ENCODE measurements at regions not wholly inside any gene's neighbourhood (a gene's known extent, or its start where the extent isn't known, plus 50 kb on each side); places are given as distances from the start of the nearest gene placed in this dataset.
"Not testable (repeated sequence)": the region's sequence is repeated elsewhere in the genome, so short reads cannot be mapped to it uniquely, and the experiment has no call there.

- Histone ChIP-seq H3K27me3 (no peaks in the 10 kb centered on the region), H3K27ac (no peak overlapping the region), H3K36me3 (no peaks in the 10 kb centered on the region), H3K4me1 (no peaks in the 10 kb centered on the region), H3K4me3 (no peak overlapping the region), H3K9me3 (peaks cover 0 to 9% (median 6%) of the 10 kb centered on the region in 4 donors)
- TF ChIP-seq CTCF (IDR thresholded peaks at IDR 0.05) = no peak
- TF ChIP-seq EP300 (IDR thresholded peaks at IDR 0.05) = no peak
- no peak for TF ChIP-seq POLR2AphosphoS5 (IDR thresholded peaks at IDR 0.05)
- TF ChIP-seq POLR2A (IDR thresholded peaks at IDR 0.05) = no peak
- intact Hi-C loops (cut with DNase I) = no loop called here
- DNase-seq = no peak
- WGBS, 2 donors = 84 to 93% methylated on average over 1 of the region's 1 CpG
Observed at GRCh38 chr15:69873807-69874206, 223.9 kb downstream of the TLE3 start.

GRCh38 chr15:69874321-69874720 lies 223.4 kb downstream of the TLE3 start:
- intact Hi-C loops (cut with DNase I) = no loop called here
- Histone ChIP-seq H3K9me3 (peaks cover 0 to 9% (median 6%) of the 10 kb centered on the region in 4 donors), H3K27ac (no peak overlapping the region), H3K36me3 (no peaks in the 10 kb centered on the region), H3K27me3 (no peaks in the 10 kb centered on the region), H3K4me3 (no peak overlapping the region), H3K4me1 (no peaks in the 10 kb centered on the region)
- no peak for TF ChIP-seq CTCF (IDR thresholded peaks at IDR 0.05)
- no peak for TF ChIP-seq POLR2A (IDR thresholded peaks at IDR 0.05)
- no peak for TF ChIP-seq EP300 (IDR thresholded peaks at IDR 0.05)
- no peak for TF ChIP-seq POLR2AphosphoS5 (IDR thresholded peaks at IDR 0.05)
- no peak for DNase-seq

GRCh38 chr15:69876064-69876940 lies 221.4 kb downstream of the TLE3 start:
- H3K4me1 ChIP-seq = no peaks in the 10 kb centered on the region
- H3K36me3 ChIP-seq = no peaks in the 10 kb centered on the region
- WGBS, 2 donors = 84 to 87% methylated on average over 31 of the region's 31 CpGs
- H3K27me3 ChIP-seq = no peaks in the 10 kb centered on the region
- TF ChIP-seq CTCF (IDR thresholded peaks at IDR 0.05) (no peak), EP300 (IDR thresholded peaks at IDR 0.05) (no peak), POLR2AphosphoS5 (IDR thresholded peaks at IDR 0.05) (no peak), POLR2A (IDR thresholded peaks at IDR 0.05) (no peak)
- H3K9me3 ChIP-seq = peaks cover 0 to 9% (median 6%) of the 10 kb centered on the region in 4 donors
- intact Hi-C loops (cut with DNase I) = no loop called here
- H3K27ac ChIP-seq = no peak overlapping the region
- no peak for DNase-seq
- H3K4me3 ChIP-seq = no peak overlapping the region

- H3K4me1 ChIP-seq; DNase-seq; H3K4me3 ChIP-seq; H3K36me3 ChIP-seq; H3K27me3 ChIP-seq; H3K27ac ChIP-seq; H3K9me3 ChIP-seq; intact Hi-C loops (cut with DNase I): not testable (repeated sequence)
- 94 to 95% methylated on average over 1 of the region's 1 CpG for WGBS, 2 donors
Observed at GRCh38 chr15:69879963-69880362, 217.8 kb downstream of the TLE3 start.

- WGBS, 2 donors = 91 to 92% methylated on average over 6 of the region's 6 CpGs
- H3K27ac ChIP-seq = no peak overlapping the region
- H3K9me3 ChIP-seq = no peaks in the 10 kb centered on the region
- DNase-seq = no peak
- intact Hi-C loops (cut with DNase I) = no loop called here
- no peaks in the 10 kb centered on the region for H3K36me3 ChIP-seq
- no peaks in the 10 kb centered on the region for H3K4me1 ChIP-seq
- no peak for TF ChIP-seq EP300 (IDR thresholded peaks at IDR 0.05)
- TF ChIP-seq POLR2AphosphoS5 (IDR thresholded peaks at IDR 0.05) = no peak
- no peak for TF ChIP-seq POLR2A (IDR thresholded peaks at IDR 0.05)
- H3K27me3 ChIP-seq = peaks cover 0 to 7% (median 0%) of the 10 kb centered on the region in 3 donors
- no peak overlapping the region for H3K4me3 ChIP-seq
Observed at GRCh38 chr15:69880571-69881301, 217.0 kb downstream of the TLE3 start.

Measured in sigmoid colon (tissue), 6 donors.